ENCODE measurements at regions not wholly inside any gene's neighbourhood (a gene's known extent, or its start where the extent isn't known, plus 50 kb on each side); places are given as distances from the start of the nearest gene placed in this dataset.
A peak's percentile ranks its signal among the peaks of the same experiment; 100 is the strongest.
"Not testable (repeated sequence)": the region's sequence is repeated elsewhere in the genome, so short reads cannot be mapped to it uniquely, and the experiment has no call there.

DNA sequence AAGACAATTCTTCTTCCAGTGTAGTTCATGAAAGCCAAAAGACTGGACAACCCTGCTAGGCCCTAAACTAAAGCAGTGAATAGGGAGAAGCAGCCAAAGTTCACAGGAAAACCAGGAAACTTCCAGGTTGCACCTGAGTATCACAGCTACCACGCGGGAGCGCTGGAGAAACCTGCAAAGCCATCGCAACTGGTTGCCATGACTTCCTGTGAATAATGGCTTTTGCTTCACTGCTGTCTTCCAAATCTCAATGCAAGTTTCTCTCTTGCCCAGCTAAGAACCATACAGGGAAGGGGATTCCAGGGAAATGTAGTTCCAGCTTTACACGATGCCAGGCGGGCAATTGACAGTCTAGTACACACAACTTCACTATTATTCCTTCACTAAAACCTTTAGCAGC, 114.1 kb downstream of the GXYLT1 start:
- TF ChIP-seq, protein P1, sequence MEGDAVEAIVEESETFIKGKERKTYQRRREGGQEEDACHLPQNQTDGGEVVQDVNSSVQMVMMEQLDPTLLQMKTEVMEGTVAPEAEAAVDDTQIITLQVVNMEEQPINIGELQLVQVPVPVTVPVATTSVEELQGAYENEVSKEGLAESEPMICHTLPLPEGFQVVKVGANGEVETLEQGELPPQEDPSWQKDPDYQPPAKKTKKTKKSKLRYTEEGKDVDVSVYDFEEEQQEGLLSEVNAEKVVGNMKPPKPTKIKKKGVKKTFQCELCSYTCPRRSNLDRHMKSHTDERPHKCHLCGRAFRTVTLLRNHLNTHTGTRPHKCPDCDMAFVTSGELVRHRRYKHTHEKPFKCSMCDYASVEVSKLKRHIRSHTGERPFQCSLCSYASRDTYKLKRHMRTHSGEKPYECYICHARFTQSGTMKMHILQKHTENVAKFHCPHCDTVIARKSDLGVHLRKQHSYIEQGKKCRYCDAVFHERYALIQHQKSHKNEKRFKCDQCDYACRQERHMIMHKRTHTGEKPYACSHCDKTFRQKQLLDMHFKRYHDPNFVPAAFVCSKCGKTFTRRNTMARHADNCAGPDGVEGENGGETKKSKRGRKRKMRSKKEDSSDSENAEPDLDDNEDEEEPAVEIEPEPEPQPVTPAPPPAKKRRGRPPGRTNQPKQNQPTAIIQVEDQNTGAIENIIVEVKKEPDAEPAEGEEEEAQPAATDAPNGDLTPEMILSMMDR (IDR thresholded peaks at IDR 0.05; ENCODE audit: low read depth, low read length): no peak
- no peak for TF ChIP-seq EZH2phosphoT487 (IDR thresholded peaks at IDR 0.05; ENCODE audit: low read depth)
- Histone ChIP-seq H3K79me2 (ENCODE audit: low read length) (no peaks in the 10 kb centered on the region), H3K27ac (ENCODE audit: low read length) (no peak overlapping the region)

DNA sequence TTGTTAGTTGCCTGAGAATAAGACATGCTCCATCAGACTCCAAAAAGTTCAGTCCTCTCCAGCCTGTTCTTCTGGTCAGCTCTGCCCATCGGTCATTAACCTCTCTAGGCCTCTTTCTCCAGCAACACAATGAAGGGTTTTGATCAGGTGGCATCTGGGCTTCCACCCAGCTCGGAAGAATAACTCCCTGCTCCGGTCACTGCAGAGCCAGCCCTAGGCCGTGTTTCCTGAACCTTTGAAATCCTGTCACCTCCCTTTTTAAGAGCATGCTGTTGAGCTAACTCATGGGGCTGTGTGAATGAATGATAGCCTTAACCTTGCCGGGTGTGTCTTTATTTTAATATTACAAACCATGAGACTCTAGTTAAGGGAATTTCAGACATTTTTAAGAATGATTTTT, 117.1 kb downstream of the GXYLT1 start:
- no peak overlapping the region for H3K4me3 ChIP-seq (ENCODE audit: low read length)
- no peaks in the 10 kb centered on the region for H3K27me3 ChIP-seq (ENCODE audit: low read depth, low read length)
- H3K36me3 ChIP-seq (replicated peaks; ENCODE audit: low read depth, low read length): no peaks in the 10 kb centered on the region
- no peaks in the 10 kb centered on the region for H4K20me1 ChIP-seq (ENCODE audit: insufficient read depth, low read length)
- H3K9ac ChIP-seq (ENCODE audit: low read length): no peak overlapping the region
- H3K4me2 ChIP-seq (ENCODE audit: low read length): no peak overlapping the region
- H3K4me1 ChIP-seq (ENCODE audit: low read length): peaks cover 11% of the 10 kb centered on the region
- H3K27ac ChIP-seq (ENCODE audit: low read length): no peak overlapping the region
- TF ChIP-seq, protein P1 (IDR thresholded peaks at IDR 0.05; ENCODE audit: low read depth, low read length): no peak
- TF ChIP-seq EZH2phosphoT487 (IDR thresholded peaks at IDR 0.05; ENCODE audit: low read depth): no peak
- no peak overlapping the region for H2AFZ ChIP-seq (ENCODE audit: low read depth, low read length)
- H3K79me2 ChIP-seq (ENCODE audit: low read length): no peaks in the 10 kb centered on the region
- H3K9me3 ChIP-seq (ENCODE audit: insufficient read depth, low read length): no peaks in the 10 kb centered on the region

More for the DNA sequence above, 114.1 kb downstream of the GXYLT1 start:
- H3K4me2 ChIP-seq (ENCODE audit: low read length): no peak overlapping the region
- no peak overlapping the region for H3K4me3 ChIP-seq (ENCODE audit: low read length)
- no peaks in the 10 kb centered on the region for H3K27me3 ChIP-seq (ENCODE audit: low read depth, low read length)
- no peaks in the 10 kb centered on the region for H4K20me1 ChIP-seq (ENCODE audit: insufficient read depth, low read length)
- no peak overlapping the region for H2AFZ ChIP-seq (ENCODE audit: low read depth, low read length)
- no peak overlapping the region for H3K9ac ChIP-seq (ENCODE audit: low read length)
- peaks cover 11% of the 10 kb centered on the region for H3K4me1 ChIP-seq (ENCODE audit: low read length)
- no peaks in the 10 kb centered on the region for H3K9me3 ChIP-seq (ENCODE audit: insufficient read depth, low read length)
- no peaks in the 10 kb centered on the region for H3K36me3 ChIP-seq (replicated peaks; ENCODE audit: low read depth, low read length)

DNA sequence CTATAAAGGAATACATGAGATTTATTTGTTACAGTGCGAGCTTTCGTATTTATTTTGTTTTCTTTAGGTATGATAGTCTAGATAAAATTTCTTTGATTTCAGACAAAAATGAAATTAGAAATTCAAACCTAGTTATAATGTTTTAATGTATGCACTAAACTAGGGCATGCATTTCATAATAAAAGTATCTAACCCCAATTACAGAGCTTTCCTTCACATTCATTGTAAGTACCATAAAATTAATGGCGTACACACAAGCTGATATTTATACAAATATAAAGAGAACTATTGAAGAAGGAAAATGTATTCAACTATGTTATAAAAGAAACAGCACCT, 120.2 kb downstream of the GXYLT1 start:
- TF ChIP-seq, protein P1 (IDR thresholded peaks at IDR 0.05; ENCODE audit: low read depth, low read length): no peak
- no peak for TF ChIP-seq EZH2phosphoT487 (IDR thresholded peaks at IDR 0.05; ENCODE audit: low read depth)
- no peaks in the 10 kb centered on the region for H4K20me1 ChIP-seq (ENCODE audit: insufficient read depth, low read length)
- no peaks in the 10 kb centered on the region for H3K36me3 ChIP-seq (replicated peaks; ENCODE audit: low read depth, low read length)
- no peaks in the 10 kb centered on the region for H3K27me3 ChIP-seq (ENCODE audit: low read depth, low read length)
- H3K9ac ChIP-seq (ENCODE audit: low read length): no peak overlapping the region
- peak overlapping the region; percentile 72 for H3K4me3 ChIP-seq (ENCODE audit: low read length)
- no peak overlapping the region for H3K27ac ChIP-seq (ENCODE audit: low read length)
- H2AFZ ChIP-seq (ENCODE audit: low read depth, low read length): peak overlapping the region; percentile 73; the same call in 1 of the 2 replicates
- no peaks in the 10 kb centered on the region for H3K79me2 ChIP-seq (ENCODE audit: low read length)
- no peaks in the 10 kb centered on the region for H3K9me3 ChIP-seq (ENCODE audit: insufficient read depth, low read length)
- peak overlapping the region; percentile 84 for H3K4me2 ChIP-seq (ENCODE audit: low read length)
- peaks cover under 1% of the 10 kb centered on the region for H3K4me1 ChIP-seq (ENCODE audit: low read length)

DNA sequence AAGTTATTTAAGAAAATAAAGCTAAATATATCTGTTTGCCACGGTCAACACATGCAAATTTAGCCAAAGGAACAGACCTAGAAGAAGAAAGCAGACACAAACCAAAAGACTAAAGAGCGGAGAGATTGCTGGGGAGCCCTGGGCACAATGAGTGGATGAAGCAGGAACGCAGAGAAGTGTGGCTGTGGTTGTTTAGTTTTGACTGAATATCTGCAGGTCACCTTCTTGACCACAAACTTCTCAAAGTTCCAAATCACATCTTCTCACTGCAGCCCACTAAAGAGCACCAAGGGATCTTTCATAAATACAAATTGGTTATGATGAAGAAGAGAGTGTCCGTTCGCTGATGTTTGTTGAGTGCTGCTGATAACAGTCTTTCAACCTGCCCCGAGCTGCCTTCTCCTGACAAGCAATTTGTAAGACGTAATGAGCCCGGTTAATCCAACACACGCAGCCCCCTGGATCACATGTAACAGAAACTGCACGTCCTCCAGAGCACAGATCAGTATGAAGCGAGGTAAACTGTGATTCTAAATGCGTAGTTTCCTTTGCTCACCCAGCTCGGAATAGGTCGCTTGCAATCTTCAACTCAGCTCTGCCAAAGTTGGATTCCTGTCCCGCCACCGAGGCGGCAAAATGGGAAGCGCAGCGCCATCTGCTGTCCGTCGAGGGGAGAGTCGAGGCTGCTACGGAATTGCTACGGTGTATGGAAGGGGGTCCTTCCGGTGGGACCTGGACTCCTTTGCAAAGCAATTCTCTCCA, 120.8 kb downstream of the GXYLT1 start:
- H3K79me2 ChIP-seq (ENCODE audit: low read length): no peaks in the 10 kb centered on the region
- H2AFZ ChIP-seq (ENCODE audit: low read depth, low read length): peak overlapping the region; percentile 73
- peak overlapping the region; percentile 84 for H3K4me2 ChIP-seq (ENCODE audit: low read length)
- TF ChIP-seq EZH2phosphoT487 (IDR thresholded peaks at IDR 0.05; ENCODE audit: low read depth): no peak
- TF ChIP-seq, protein P1 (IDR thresholded peaks at IDR 0.05; ENCODE audit: low read depth, low read length): peak; percentile 97
- H3K4me1 ChIP-seq (ENCODE audit: low read length): no peaks in the 10 kb centered on the region
- H3K27me3 ChIP-seq (ENCODE audit: low read depth, low read length): no peaks in the 10 kb centered on the region
- no peaks in the 10 kb centered on the region for H3K9me3 ChIP-seq (ENCODE audit: insufficient read depth, low read length)
- H4K20me1 ChIP-seq (ENCODE audit: insufficient read depth, low read length): no peaks in the 10 kb centered on the region
- H3K9ac ChIP-seq (ENCODE audit: low read length): peak overlapping the region; percentile 34; the same call in 1 of the 2 replicates
- H3K4me3 ChIP-seq (ENCODE audit: low read length): peak overlapping the region; percentile 72
- no peak overlapping the region for H3K27ac ChIP-seq (ENCODE audit: low read length)
- H3K36me3 ChIP-seq (replicated peaks; ENCODE audit: low read depth, low read length): no peaks in the 10 kb centered on the region

DNA sequence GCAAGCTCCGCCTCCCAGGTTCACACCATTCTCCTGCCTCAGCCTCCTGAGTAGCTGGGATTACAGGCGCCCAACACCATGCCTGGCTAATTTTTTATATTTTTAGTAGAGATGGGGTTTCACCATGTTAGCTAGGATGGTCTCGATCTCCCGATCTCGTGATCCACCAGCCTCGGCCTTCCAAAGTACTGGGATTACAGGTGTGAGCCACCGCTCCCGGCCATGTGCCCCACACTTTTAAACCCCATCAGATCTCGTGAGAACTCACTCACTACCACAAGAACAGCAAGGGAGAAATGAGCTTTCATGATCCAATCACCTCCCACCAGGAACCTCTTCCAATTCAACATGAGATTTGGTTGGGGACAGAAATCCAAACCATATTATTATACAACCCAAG, 122.7 kb downstream of the GXYLT1 start:
- H3K4me1 ChIP-seq (ENCODE audit: low read length); H3K9ac ChIP-seq (ENCODE audit: low read length); H3K36me3 ChIP-seq (replicated peaks; ENCODE audit: low read depth, low read length); H2AFZ ChIP-seq (ENCODE audit: low read depth, low read length); H4K20me1 ChIP-seq (ENCODE audit: insufficient read depth, low read length); H3K4me3 ChIP-seq (ENCODE audit: low read length); H3K9me3 ChIP-seq (ENCODE audit: insufficient read depth, low read length); H3K27ac ChIP-seq (ENCODE audit: low read length); H3K79me2 ChIP-seq (ENCODE audit: low read length); H3K4me2 ChIP-seq (ENCODE audit: low read length); H3K27me3 ChIP-seq (ENCODE audit: low read depth, low read length): not testable (repeated sequence)
